ENCODE measurements at regions not wholly inside any gene's neighbourhood (a gene's known extent, or its start where the extent isn't known, plus 50 kb on each side); places are given as distances from the start of the nearest gene placed in this dataset.

GRCh38 chr1:239239529-239239928, 146.8 kb upstream of the CHRM3 start:
- no peak for FAIRE-seq
- no peaks in the 10 kb centered on the region for H3K4me1 ChIP-seq (ENCODE audit: insufficient read depth, low read length)
- no peaks in the 10 kb centered on the region for H3K27me3 ChIP-seq (ENCODE audit: control insufficient read depth in 1 of 2, insufficient read depth in 2 of 2, low read length in 2 of 2)
- H3K79me2 ChIP-seq (ENCODE audit: insufficient read depth, low read length): no peaks in the 10 kb centered on the region
- H4K20me1 ChIP-seq (ENCODE audit: insufficient read depth, low read length): no peaks in the 10 kb centered on the region
- POLR2A ChIA-PET: no interaction called here
- no peak for ATAC-seq
- H3K9me3 ChIP-seq (ENCODE audit: low read length): peaks cover 81% of the 10 kb centered on the region
- H3K36me3 ChIP-seq (replicated peaks in 1 of 2; ENCODE audit: control insufficient read depth in 1 of 2, insufficient read depth in 2 of 2, low read length in 2 of 2): no peaks in the 10 kb centered on the region
- no peak overlapping the region for H2AFZ ChIP-seq (ENCODE audit: low read length)
- H3K4me3 ChIP-seq (replicated peaks in 1 of 3; ENCODE audit: insufficient read depth in 1 of 3, low read depth in 2 of 3, low read length in 3 of 3): no peak overlapping the region
- in situ Hi-C loops (cut with HindIII; ENCODE audit: extremely low pct_ligation_motif_present, low pct_unique_long_range_greater_than_20kb): no loop called here
- no peak overlapping the region for H3K27ac ChIP-seq (ENCODE audit: extremely low read length, insufficient read depth, low read length)
- H3K9ac ChIP-seq (ENCODE audit: insufficient read depth, low read depth, low read length): no peak overlapping the region
- H3K4me2 ChIP-seq (ENCODE audit: low read depth, low read length): no peak overlapping the region
- BruUV-seq (replicated peaks): no TSS peak
- intact Hi-C loops (cut with micrococcal nuclease; ENCODE audit: unreplicated experiment): no loop called here
- TF ChIP-seq ZNF432 (CRISPR knock-in tag; IDR thresholded peaks at IDR 0.05; ENCODE audit: borderline replicate concordance) (no peak), ZSCAN22 (CRISPR knock-in tag; IDR thresholded peaks at IDR 0.05) (no peak), KDM5A (IDR thresholded peaks at IDR 0.05; ENCODE audit: borderline replicate concordance, low read length) (no peak), SRF (IDR thresholded peaks at IDR 0.05; ENCODE audit: low read depth, low read length) (no peak), STAT6 (CRISPR knock-in tag; IDR thresholded peaks at IDR 0.05; ENCODE audit: borderline replicate concordance) (no peak)
- CTCF ChIA-PET (ENCODE audit: low intra/inter-chr PET ratio, low total read pairs): no interaction called here
- no peak for DNase-seq (ENCODE audit: low spot score)

- Histone ChIP-seq H3K27me3 (ENCODE audit: control insufficient read depth in 1 of 2, insufficient read depth in 2 of 2, low read length in 2 of 2) (no peaks in the 10 kb centered on the region), H3K4me1 (ENCODE audit: insufficient read depth, low read length) (no peaks in the 10 kb centered on the region), H3K27ac (ENCODE audit: extremely low read length, insufficient read depth, low read length) (no peak overlapping the region), H3K4me3 (replicated peaks in 1 of 3; ENCODE audit: insufficient read depth in 1 of 3, low read depth in 2 of 3, low read length in 3 of 3) (no peak overlapping the region), H3K9ac (ENCODE audit: insufficient read depth, low read depth, low read length) (no peak overlapping the region), H3K4me2 (ENCODE audit: low read depth, low read length) (no peak overlapping the region), H3K36me3 (replicated peaks in 1 of 2; ENCODE audit: control insufficient read depth in 1 of 2, insufficient read depth in 2 of 2, low read length in 2 of 2) (no peaks in the 10 kb centered on the region), H3K79me2 (ENCODE audit: insufficient read depth, low read length) (no peaks in the 10 kb centered on the region), H3K9me3 (ENCODE audit: low read length) (peaks cover 88% of the 10 kb centered on the region), H4K20me1 (ENCODE audit: insufficient read depth, low read length) (no peaks in the 10 kb centered on the region), H2AFZ (ENCODE audit: low read length) (no peak overlapping the region)
- ChIA-PET CTCF (ENCODE audit: low intra/inter-chr PET ratio, low total read pairs) (no interaction called here), POLR2A (no interaction called here)
- FAIRE-seq (no peak), ATAC-seq (no peak), DNase-seq (ENCODE audit: low spot score) (no peak)
- 28% methylated on average over 9 of the region's 9 CpGs for WGBS (ENCODE audit: low lambda C conversion rate)
- BruUV-seq (replicated peaks): no TSS peak
- in situ Hi-C loops (cut with HindIII; ENCODE audit: extremely low pct_ligation_motif_present, low pct_unique_long_range_greater_than_20kb): no loop called here
- intact Hi-C loops (cut with micrococcal nuclease; ENCODE audit: unreplicated experiment): no loop called here
- TF ChIP-seq SALL2 (CRISPR knock-in tag; IDR thresholded peaks at IDR 0.05): no peak
- TF ChIP-seq ATF7 (IDR thresholded peaks at IDR 0.05): no peak
- TF ChIP-seq ATF7 (CRISPR knock-in tag; IDR thresholded peaks at IDR 0.05): no peak
- TF ChIP-seq MBD4 (IDR thresholded peaks at IDR 0.05; ENCODE audit: borderline replicate concordance, low read length): no peak
- no peak for TF ChIP-seq ZNF329 (CRISPR knock-in tag; IDR thresholded peaks at IDR 0.05; ENCODE audit: low read depth)
- no peak for TF ChIP-seq GABPA (IDR thresholded peaks at IDR 0.05; ENCODE audit: low read depth, low read length)
- TF ChIP-seq GABPA (CRISPR knock-in tag; IDR thresholded peaks at IDR 0.05; ENCODE audit: low read depth): peak; percentile 19; the same call in 1 of the 2 replicates
- no peak for TF ChIP-seq KDM1A (CRISPR knock-in tag; IDR thresholded peaks at IDR 0.05)
- no peak for TF ChIP-seq CHCHD3 (CRISPR knock-in tag; IDR thresholded peaks at IDR 0.05)
- no peak for TF ChIP-seq ZKSCAN8 (CRISPR knock-in tag; IDR thresholded peaks at IDR 0.05; ENCODE audit: borderline replicate concordance)
- no peak for TF ChIP-seq ZNF343 (CRISPR knock-in tag; IDR thresholded peaks at IDR 0.05)
- TF ChIP-seq ZNF574 (CRISPR knock-in tag; IDR thresholded peaks at IDR 0.05): peak; percentile 41; the same call in 1 of the 2 replicates
These were observed 148.5 kb upstream of the CHRM3 start for GRCh38 chr1:239237912-239238311.
